Right forelimb (tissue), 1 donor: ENCODE measurements at regions not wholly inside any gene's neighbourhood (a gene's known extent, or its start where the extent isn't known, plus 50 kb on each side); places are given as distances from the start of the nearest gene placed in this dataset.

Experiments
- DNase-seq: peaks from one replicate; pipeline ENCODE4 v3.0.0-alpha.2; 2018

DNA sequence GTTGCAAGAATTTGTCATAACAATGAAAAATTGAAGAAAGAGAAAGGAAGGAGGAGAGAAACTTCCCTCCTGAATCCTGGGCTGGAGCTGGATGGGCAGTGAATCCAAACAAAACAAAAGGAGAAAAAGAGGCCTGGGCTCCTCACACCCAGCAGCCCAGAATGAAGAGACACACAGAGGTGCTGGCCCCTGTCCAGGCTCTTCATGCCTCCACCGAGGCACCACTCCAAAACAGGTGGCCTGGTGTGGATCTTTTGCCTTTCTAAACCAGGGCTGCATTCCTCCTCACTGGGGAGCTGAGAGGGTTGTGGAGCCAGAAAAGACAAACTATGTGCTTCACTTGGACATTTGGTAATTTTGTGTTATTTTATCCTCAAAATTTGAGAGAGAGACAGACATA is 76.0 kb downstream of the FAM124B start:
- no peak for DNase-seq

GRCh38 chr2:224324604-224325003 is 77.3 kb downstream of the FAM124B start:
- no peak for DNase-seq

DNA sequence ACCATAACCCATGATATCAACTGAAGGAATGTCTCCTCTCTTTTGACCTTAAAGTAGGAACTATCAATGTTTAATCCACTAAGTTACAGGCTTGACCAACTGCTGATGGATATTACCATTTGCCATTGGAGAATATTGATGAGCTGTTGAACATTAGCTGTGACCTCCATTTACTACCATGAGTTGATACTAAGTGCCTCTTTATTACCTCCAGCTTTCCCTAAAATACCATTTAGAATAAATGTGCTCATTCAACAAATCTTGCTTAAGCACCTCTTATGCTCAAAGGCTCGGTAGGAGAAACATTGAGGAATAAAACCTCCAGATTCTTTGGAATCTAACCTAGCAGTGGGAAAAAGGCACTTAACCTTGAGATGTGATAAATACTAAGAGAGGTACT is 81.2 kb downstream of the FAM124B start:
- DNase-seq: no peak

- no peak for DNase-seq
Measured at GRCh38 chr2:224319750-224320149, 82.2 kb downstream of the FAM124B start.

DNA sequence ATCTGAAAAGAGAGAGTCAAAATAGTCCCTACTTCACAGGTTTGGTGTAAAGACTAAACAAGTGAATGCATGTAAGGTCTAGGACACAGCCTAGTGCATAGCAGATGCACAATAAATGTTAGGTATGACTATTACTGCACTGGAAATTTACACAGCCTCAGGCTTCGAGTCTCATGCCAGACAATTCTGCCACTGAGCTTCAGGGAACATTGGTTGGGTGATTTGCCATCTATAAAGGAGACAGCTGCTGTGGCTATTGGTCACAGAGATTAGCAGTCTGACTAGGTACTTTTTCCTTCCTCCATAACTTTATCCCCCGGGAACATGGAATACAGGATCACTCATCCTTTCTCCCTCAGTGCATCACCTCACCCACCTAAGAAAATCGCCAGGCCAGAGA is 89.2 kb downstream of the FAM124B start:
- no peak for DNase-seq

DNA sequence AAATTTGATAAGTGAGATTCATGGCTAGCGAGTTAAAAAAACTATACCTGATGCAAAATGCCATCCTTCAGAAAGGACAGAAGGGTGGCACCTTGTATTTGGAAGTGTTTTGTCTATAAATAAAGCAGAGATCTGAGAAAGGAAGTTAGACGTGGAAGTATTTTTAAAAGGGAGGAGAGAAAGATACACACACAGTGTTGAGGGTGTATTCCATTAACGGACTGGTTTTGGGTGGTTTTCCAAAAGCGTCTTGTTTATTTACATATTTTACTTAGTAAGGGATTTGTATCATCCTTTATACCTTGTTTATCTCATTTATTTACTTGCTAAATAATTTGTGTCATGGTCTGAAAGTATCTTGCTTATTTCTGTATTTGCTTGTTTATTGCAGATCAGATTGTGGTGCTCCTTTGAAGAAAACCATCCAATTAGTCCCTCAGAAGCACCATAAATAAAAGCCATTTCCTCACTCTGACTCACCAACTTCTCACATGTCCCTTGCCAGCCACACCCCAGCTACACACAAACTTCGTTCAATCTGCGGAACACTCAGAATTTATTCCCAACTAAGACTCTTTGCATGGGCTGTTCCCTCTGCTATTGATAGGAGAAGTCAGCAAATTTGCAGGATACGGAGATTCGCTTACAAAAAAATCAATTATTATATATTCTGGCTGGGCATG is 90.8 kb downstream of the FAM124B start:
- no peak for DNase-seq

DNA sequence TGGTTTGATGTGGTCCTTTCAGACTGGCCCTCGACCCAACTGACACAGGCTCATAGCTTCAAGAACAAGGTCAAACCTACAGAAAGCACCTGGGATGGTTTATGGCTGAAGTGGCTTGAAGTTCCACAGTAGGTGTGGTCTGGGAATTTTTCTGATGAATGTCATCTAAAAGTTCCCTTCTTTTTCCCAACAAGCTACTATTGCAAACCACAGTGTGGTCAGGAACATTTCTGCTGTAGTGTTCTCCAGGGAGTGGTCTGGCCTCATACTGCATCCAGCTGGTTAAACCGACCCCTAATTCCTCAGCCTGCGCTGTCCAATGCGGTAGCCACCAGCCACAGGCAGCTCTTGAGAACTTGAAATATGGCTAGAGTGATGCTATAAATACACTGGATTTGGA is 92.7 kb downstream of the FAM124B start:
- DNase-seq: no peak

DNA sequence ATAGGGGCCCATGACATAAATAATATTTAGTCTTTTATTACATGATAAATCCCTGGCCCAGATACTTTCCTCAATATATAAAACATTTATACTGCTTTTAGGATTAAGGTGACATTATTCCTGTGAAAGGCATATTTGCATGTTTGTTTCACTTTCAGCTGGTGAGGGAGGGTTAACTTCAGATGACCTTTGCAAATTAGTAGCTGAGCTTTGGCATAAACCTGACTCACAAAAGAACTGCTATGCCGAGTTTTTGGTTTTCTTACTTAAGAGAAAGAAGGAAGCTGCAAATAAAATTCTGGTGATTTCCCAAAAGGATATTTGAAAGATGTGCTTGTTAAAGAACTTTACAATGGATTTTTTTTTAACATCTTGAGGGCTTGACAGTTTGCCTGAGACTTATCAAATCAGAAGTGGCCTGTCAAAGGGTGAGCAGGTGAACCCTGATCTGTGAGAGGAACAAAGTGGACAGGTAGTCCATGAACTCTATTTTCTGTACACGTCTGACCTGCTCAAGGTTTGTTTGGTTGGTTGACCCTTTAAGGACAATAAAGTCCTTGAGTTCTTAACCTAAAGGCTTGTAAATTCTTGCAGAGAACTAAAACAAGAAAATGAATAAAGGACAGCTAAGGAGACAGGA is 93.5 kb downstream of the FAM124B start:
- no peak for DNase-seq

DNA sequence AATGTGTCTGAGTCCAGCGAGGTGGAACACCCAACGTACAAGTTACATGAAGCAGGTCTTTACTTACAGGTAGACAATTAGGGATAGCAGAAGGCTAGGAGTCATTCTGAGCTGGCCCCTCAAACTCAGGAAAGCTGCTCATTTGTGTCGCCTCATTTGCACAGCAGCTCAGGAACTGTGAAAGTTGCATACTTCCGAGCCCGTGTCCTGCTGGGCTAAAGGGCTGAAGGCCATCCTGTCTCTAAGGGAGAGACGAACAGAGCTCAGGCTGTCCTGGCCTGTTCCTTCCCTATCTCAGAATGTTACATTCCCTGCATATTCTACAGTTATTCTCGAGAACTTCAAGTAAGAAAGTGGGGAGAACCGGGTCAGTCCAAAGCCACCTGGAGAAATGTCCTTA is 99.0 kb downstream of the FAM124B start:
- DNase-seq: no peak

DNA sequence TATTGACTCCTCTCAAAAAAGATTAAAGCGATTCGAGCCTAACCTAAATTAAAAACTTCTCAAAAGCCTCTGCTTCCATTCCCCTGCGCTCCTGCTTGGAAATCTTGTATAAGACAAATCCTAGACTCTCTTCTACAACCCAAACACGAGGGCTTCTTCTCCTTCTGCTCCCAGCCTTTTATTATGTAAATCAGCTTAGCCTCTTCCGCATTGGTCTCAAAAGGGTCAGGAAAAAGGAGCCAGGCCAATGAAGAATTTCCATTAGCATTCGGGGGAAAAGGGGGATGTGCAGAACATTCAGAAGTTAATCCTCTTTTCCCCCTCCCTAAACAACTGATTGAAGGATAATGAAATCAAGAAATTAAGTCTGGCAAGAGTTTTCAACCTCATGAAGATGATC is 107.9 kb downstream of the FAM124B start:
- no peak for DNase-seq

DNA sequence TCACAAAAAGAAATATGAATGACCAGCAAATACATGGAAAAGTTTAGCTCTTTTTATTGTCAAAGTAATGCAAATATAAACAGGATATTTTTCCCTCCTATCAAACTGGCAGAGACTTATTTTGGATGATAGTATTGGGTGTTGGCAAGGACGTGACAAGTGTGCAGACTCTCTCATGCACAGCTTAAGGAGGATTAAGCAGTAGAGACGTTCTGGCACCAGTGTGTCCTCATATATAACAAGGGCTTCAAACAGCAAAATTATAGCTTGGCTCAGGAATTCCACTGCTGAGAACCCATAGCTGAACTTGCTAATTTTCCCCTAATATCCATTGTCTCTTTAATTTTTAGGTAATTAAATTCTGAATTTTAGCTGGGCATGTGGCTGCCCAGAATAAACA is 114.4 kb downstream of the FAM124B start:
- DNase-seq: no peak

- DNase-seq: no peak
Measured at GRCh38 chr2:224286923-224287322, 115.0 kb downstream of the FAM124B start.

DNA sequence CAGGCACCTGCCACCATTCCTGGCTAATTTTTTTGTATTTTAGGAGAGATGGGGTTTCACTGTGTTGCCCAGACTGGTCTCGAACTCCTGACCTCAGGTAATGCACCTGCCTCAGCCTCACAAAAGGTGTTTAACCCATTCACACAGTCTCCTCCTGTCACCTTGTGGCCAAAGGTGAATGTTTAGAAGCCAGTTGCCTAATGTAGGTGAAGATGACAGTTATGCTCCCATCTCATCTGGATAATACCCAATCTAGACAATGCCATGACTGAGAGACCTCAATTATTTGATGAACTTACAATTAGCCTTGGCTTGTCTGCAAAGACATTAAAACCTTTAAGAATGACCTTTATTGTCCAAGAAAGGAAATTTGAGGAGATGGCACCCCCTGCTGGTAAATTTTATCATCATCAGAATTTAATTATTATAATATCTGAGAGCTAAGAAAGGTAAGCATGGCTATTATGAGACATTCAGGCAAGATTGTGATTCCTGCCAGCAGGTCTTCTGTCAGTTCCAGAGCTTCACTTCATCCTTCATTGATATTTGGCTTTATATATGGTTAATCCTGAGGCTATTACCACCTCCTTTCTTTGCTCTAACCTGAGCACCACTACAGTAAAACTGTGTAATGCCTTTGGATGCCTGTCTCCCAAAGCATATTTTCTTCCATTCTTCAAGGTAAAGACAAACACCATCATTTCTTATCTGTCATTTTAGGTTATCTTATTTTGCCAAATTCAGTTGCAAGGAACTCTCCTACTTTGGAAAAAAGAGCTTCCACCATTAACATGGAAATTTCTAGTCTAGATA is 117.6 kb downstream of the FAM124B start:
- DNase-seq: no peak

- no peak for DNase-seq
Measured at GRCh38 chr2:224283466-224283965, 118.4 kb downstream of the FAM124B start.

DNA sequence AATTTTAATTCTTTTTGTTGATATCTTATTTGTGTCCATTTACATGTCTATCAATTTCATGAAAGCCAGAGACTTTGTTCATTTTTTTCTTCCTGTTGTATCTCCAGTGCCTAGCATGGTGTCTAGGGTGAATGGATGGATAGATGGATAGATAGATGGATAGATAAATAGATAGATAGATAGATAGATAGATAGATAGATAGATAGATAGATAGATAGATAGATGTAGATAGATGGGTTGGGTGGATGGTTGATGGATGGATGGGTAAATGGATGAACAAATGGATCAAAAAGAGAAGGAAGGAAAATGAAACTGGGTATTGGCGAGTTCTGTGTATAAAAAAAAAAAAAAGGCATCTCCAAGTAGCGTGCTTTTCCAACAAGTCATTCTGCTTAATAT is 120.5 kb downstream of the FAM124B start:
- no peak for DNase-seq

GRCh38 chr2:224278531-224278930 is 123.4 kb downstream of the FAM124B start:
- DNase-seq: no peak

DNA sequence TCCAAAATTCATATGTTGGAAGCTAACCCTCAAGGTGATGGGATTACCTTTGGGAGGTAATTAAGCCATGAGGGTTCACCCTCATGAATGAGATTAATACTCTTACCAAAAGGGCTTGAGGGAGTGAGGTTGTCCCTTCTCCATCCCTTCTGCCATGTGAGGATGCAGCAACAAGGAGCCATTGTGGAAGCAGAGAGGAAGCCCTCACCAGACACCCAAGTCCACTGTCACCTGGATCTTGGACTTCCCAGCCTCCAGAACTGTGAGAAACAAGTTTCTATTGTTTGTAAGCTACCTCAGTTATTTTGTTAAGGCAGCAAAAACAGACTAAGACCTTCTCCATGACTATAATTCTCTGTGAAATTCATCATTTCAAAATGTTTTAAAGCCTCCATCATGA is 125.7 kb downstream of the FAM124B start:
- no peak for DNase-seq

- DNase-seq: no peak
Measured at GRCh38 chr2:224272237-224272910, 129.5 kb downstream of the FAM124B start.

DNA sequence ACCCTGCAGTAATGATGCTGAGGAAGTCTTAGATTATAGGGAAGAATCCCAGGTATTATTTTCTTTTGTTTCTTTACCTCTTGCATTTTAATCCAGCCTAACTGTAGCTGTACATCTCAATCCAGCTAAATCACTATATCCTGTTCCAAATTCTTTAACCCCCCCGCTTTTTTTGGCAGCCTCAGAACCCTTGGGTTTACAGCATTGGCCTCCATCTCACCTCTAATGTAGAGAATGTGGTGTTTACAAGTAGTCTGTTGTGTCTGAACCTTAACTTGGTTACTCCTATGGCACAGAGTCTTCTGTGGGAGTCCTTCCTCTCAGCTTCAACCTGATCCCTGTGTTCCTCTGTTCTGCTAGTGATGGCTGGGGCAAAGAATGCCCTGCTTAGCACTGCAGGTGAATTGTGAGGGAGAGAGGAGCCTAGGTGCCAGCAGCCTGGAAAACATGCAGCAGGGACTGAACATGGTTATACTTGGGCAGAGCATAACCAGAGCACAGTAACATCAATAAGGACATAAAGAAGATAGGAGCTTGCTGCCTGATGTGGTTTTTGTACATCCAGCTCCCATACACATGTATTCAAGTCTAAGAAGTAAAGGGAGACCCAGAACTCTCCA is 130.2 kb downstream of the FAM124B start:
- peak; percentile 60 for DNase-seq

GRCh38 chr2:224268441-224268840 is 133.5 kb downstream of the FAM124B start:
- no peak for DNase-seq

GRCh38 chr2:224264259-224264658 is 137.6 kb downstream of the FAM124B start:
- DNase-seq: no peak

- no peak for DNase-seq
Measured at GRCh38 chr2:224263571-224264043, 138.3 kb downstream of the FAM124B start.

GRCh38 chr2:224261326-224261725 is 140.6 kb downstream of the FAM124B start:
- DNase-seq: no peak
